Osteoblast (primary cell): ENCODE measurements at regions not wholly inside any gene's neighbourhood (a gene's known extent, or its start where the extent isn't known, plus 50 kb on each side); places are given as distances from the start of the nearest gene placed in this dataset.

Experiments
- DNase-seq: peaks from one replicate; pipeline ENCODE4 v3.0.0; 2011; ENCODE audit warnings: low spot score, mixed read lengths; ENCODE audit not compliant: insufficient read length; ENCODE audit errors: missing footprints
- H2AFZ ChIP-seq: 2 replicates; pipeline ENCODE4 v1.6.0; 2011; ENCODE audit warnings: mild to moderate bottlenecking, low read length
- H3K27ac ChIP-seq: 2 replicates; pipeline ENCODE4 v1.5.1; 2011; ENCODE audit warnings: mild to moderate bottlenecking, low read depth, low read length, moderate library complexity
- H3K27me3 ChIP-seq: 2 replicates; pipeline ENCODE4 v1.6.0; 2012; ENCODE audit warnings: mild to moderate bottlenecking, control low read depth, inconsistent platforms, low read length, moderate library complexity; ENCODE audit not compliant: insufficient read depth
- H3K36me3 ChIP-seq: 2 replicates; pipeline ENCODE4 v1.5.1; 2011; ENCODE audit warnings: mild to moderate bottlenecking, low read length, control low read depth, moderate library complexity; ENCODE audit not compliant: insufficient read depth
- H3K4me1 ChIP-seq: 2 replicates; pipeline ENCODE4 v1.5.1; 2011; ENCODE audit warnings: mild to moderate bottlenecking, low read length, control low read depth, moderate library complexity; ENCODE audit not compliant: insufficient read depth
- H3K4me2 ChIP-seq: 2 replicates; pipeline ENCODE4 v1.6.0; 2011; ENCODE audit warnings: mild to moderate bottlenecking, low read length; ENCODE audit not compliant: insufficient read depth
- H3K4me3 ChIP-seq: fragments of 200-600 bp; sonication (generic); 3 replicates; pipeline ENCODE4 v1.5.1; 2012; ENCODE audit warnings: mild to moderate bottlenecking, low read length, inconsistent platforms; ENCODE audit not compliant: insufficient read depth
- H3K79me2 ChIP-seq: 2 replicates; pipeline ENCODE4 v1.6.0; 2012; ENCODE audit warnings: mild to moderate bottlenecking, low read length, control low read depth, inconsistent platforms; ENCODE audit not compliant: insufficient read depth
- H3K9me3 ChIP-seq: 2 replicates; pipeline ENCODE4 v1.5.1; 2011; ENCODE audit warnings: low read depth, low read length, control low read depth
- H4K20me1 ChIP-seq: 2 replicates; pipeline ENCODE4 v1.6.0; 2012; ENCODE audit warnings: mild to moderate bottlenecking, low read length, control low read depth; ENCODE audit not compliant: insufficient read depth
- TF ChIP-seq, protein P1 (sequence below): IDR thresholded peaks from 2 replicates; pipeline ENCODE4 v1.5.1; 2011; ENCODE audit warnings: mild to moderate bottlenecking, low read depth, low read length, moderate library complexity; ENCODE audit errors: extremely low read depth

GRCh38 chr9:95626341-95626740 is 109.6 kb upstream of the PTCH1 start:
- TF ChIP-seq, protein P1, sequence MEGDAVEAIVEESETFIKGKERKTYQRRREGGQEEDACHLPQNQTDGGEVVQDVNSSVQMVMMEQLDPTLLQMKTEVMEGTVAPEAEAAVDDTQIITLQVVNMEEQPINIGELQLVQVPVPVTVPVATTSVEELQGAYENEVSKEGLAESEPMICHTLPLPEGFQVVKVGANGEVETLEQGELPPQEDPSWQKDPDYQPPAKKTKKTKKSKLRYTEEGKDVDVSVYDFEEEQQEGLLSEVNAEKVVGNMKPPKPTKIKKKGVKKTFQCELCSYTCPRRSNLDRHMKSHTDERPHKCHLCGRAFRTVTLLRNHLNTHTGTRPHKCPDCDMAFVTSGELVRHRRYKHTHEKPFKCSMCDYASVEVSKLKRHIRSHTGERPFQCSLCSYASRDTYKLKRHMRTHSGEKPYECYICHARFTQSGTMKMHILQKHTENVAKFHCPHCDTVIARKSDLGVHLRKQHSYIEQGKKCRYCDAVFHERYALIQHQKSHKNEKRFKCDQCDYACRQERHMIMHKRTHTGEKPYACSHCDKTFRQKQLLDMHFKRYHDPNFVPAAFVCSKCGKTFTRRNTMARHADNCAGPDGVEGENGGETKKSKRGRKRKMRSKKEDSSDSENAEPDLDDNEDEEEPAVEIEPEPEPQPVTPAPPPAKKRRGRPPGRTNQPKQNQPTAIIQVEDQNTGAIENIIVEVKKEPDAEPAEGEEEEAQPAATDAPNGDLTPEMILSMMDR: no peak
- H3K4me1 ChIP-seq: no peaks in the 10 kb centered on the region
- DNase-seq: no peak
- no peak overlapping the region for H3K27ac ChIP-seq
- H3K27me3 ChIP-seq: no peaks in the 10 kb centered on the region
- no peak overlapping the region for H2AFZ ChIP-seq
- no peaks in the 10 kb centered on the region for H3K36me3 ChIP-seq
- H4K20me1 ChIP-seq: no peaks in the 10 kb centered on the region
- H3K4me3 ChIP-seq: no peak overlapping the region
- H3K79me2 ChIP-seq: no peaks in the 10 kb centered on the region
- no peak overlapping the region for H3K4me2 ChIP-seq
- H3K9me3 ChIP-seq: no peaks in the 10 kb centered on the region

DNA sequence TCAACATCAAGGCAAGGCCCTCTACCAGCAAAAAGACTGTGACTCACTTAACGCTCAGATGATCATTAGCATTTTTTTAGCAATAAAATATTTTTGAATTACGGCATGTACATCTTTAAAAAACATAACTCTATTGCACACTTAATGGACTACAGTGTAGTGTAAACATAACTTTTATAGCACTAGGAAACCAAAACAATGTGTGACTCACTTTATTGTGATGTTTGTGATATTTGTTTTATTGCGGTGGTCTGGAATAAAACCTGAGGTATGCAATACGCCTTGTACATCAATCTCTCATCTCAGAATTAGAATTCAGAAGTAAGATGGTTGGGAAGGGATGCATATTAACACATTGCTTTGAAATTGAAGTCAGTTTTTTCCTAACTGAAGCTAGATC is 106.9 kb upstream of the PTCH1 start:
- no peak overlapping the region for H3K27ac ChIP-seq
- H3K36me3 ChIP-seq: no peaks in the 10 kb centered on the region
- no peaks in the 10 kb centered on the region for H3K27me3 ChIP-seq
- no peak overlapping the region for H3K4me2 ChIP-seq
- H3K4me3 ChIP-seq: no peak overlapping the region
- no peak for DNase-seq
- no peaks in the 10 kb centered on the region for H4K20me1 ChIP-seq
- TF ChIP-seq, protein P1: no peak
- no peaks in the 10 kb centered on the region for H3K79me2 ChIP-seq
- no peak overlapping the region for H2AFZ ChIP-seq
- no peaks in the 10 kb centered on the region for H3K9me3 ChIP-seq
- no peaks in the 10 kb centered on the region for H3K4me1 ChIP-seq

DNA sequence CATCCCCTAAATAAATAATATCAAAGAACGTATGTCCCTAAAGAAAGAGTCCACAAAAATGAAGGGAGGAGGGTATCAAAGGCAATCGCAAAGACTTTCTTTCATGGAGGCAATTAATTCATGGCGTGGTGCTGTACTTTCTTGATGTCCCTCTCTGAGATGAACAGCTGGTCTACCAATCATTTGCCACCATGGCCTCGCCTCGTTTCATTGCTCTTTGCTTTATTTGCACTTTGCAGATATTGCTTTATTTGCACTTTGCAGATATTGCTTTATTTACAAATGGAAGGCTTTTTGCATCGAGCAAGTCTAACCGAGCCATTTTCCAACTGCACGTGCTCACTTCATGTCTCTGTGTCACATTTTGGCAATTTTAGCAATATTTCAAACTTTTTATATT is 104.0 kb upstream of the PTCH1 start:
- no peaks in the 10 kb centered on the region for H4K20me1 ChIP-seq
- TF ChIP-seq, protein P1: no peak
- no peaks in the 10 kb centered on the region for H3K79me2 ChIP-seq
- DNase-seq: no peak
- H2AFZ ChIP-seq: no peak overlapping the region
- no peak overlapping the region for H3K4me2 ChIP-seq
- H3K4me3 ChIP-seq: no peak overlapping the region
- no peaks in the 10 kb centered on the region for H3K27me3 ChIP-seq
- H3K27ac ChIP-seq: no peak overlapping the region
- no peaks in the 10 kb centered on the region for H3K36me3 ChIP-seq
- no peaks in the 10 kb centered on the region for H3K4me1 ChIP-seq
- H3K9me3 ChIP-seq: no peaks in the 10 kb centered on the region

DNA sequence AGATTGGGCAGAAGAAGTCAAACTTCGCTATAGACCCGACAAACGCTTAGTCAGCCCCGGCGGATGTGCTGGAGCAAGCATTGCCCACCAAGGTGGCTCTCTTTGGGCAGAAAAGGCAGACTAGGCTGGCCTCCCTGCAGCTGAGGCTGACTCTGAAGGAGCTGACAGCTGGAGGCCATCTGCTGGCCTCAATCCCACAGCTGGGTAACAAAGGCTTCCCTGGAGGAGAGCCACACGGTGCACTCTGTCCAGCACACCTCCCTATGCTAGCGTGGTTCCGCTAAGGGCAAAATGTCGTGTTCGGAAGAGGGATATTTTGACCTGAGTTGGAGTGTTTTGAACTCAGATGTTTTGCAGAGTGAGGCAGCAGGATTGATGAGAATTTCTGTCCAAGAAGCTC is 103.5 kb upstream of the PTCH1 start:
- no peak overlapping the region for H3K4me3 ChIP-seq
- H3K9me3 ChIP-seq: no peaks in the 10 kb centered on the region
- H2AFZ ChIP-seq: no peak overlapping the region
- no peaks in the 10 kb centered on the region for H3K36me3 ChIP-seq
- no peaks in the 10 kb centered on the region for H3K27me3 ChIP-seq
- DNase-seq: no peak
- no peaks in the 10 kb centered on the region for H4K20me1 ChIP-seq
- no peak overlapping the region for H3K4me2 ChIP-seq
- no peaks in the 10 kb centered on the region for H3K79me2 ChIP-seq
- no peak overlapping the region for H3K27ac ChIP-seq
- TF ChIP-seq, protein P1: no peak
- no peaks in the 10 kb centered on the region for H3K4me1 ChIP-seq
